ENCODE measurements at regions not wholly inside any gene's neighbourhood (a gene's known extent, or its start where the extent isn't known, plus 50 kb on each side); places are given as distances from the start of the nearest gene placed in this dataset.

GRCh38 chr13:40502236-40502635 lies 164.2 kb downstream of the FOXO1 start (continued):
- TF ChIP-seq ZNF462 (CRISPR knock-in tag; IDR thresholded peaks at IDR 0.05) (no peak), ZNF331 (CRISPR knock-in tag; IDR thresholded peaks at IDR 0.05; ENCODE audit: low read depth) (no peak), EZH2phosphoT487 (IDR thresholded peaks at IDR 0.05; ENCODE audit: unreplicated experiment) (no peak), JUNB (IDR thresholded peaks at IDR 0.05; ENCODE audit: unreplicated experiment) (no peak), STAT1 (IDR thresholded peaks at IDR 0.05; ENCODE audit: unreplicated experiment) (no peak), CTCF (conservative IDR thresholded peaks at IDR 0.05; ENCODE audit: low read depth in 2 of 2) (no peak)

- peaks cover 10% of the 10 kb centered on the region; the same call in 1 of the 2 replicates for H3K4me1 ChIP-seq (ENCODE audit: insufficient read depth)
- no peak overlapping the region for H3K4me3 ChIP-seq
- Mint-ChIP-seq H3K27ac (no peak overlapping the region), H3K4me1 (peaks cover 14% of the 10 kb centered on the region), H3K9me3 (no peaks in the 10 kb centered on the region), H3K27me3 (ENCODE audit: insufficient read depth, low read depth, poor library complexity) (peaks cover 4% of the 10 kb centered on the region), H3K4me3 (no peak overlapping the region), H3K36me3 (ENCODE audit: low read depth) (no peaks in the 10 kb centered on the region)
- no peaks in the 10 kb centered on the region for H3K27me3 ChIP-seq (ENCODE audit: insufficient read depth)
- H3F3A ChIP-seq (replicated peaks; ENCODE audit: low read depth), result no peaks in the 10 kb centered on the region
- no peak overlapping the region for H3K27ac ChIP-seq (ENCODE audit: low read depth)
- no peaks in the 10 kb centered on the region for H3K79me2 ChIP-seq (replicated peaks; ENCODE audit: insufficient read depth)
- H4K20me1 ChIP-seq (replicated peaks; ENCODE audit: insufficient read depth), result no peaks in the 10 kb centered on the region
- no peak overlapping the region for H2AFZ ChIP-seq
- no peaks in the 10 kb centered on the region for H3K9me2 ChIP-seq (ENCODE audit: insufficient read depth)
- H3K36me3 ChIP-seq (ENCODE audit: insufficient read depth), result no peaks in the 10 kb centered on the region
- ATAC-seq, result no peak
- no peak overlapping the region for H3K4me2 ChIP-seq
- TF ChIP-seq ZNF331 (CRISPR knock-in tag; IDR thresholded peaks at IDR 0.05; ENCODE audit: low read depth) (no peak), JUNB (IDR thresholded peaks at IDR 0.05; ENCODE audit: unreplicated experiment) (no peak), ETS1 (IDR thresholded peaks at IDR 0.05) (no peak)
- DNase-seq (ENCODE audit: low spot score), result no peak
Measured at GRCh38 chr13:40503011-40503410, 163.4 kb downstream of the FOXO1 start.

Data from GM23338 (cell line).